Fibroblast of peridontal ligament (primary cell): ENCODE measurements at regions not wholly inside any gene's neighbourhood (a gene's known extent, or its start where the extent isn't known, plus 50 kb on each side); places are given as distances from the start of the nearest gene placed in this dataset.

Experiments used
- DNase-seq: peaks from one replicate; pipeline ENCODE4 v3.0.0-alpha.2; 2010; ENCODE audit errors: extremely low read depth

DNA sequence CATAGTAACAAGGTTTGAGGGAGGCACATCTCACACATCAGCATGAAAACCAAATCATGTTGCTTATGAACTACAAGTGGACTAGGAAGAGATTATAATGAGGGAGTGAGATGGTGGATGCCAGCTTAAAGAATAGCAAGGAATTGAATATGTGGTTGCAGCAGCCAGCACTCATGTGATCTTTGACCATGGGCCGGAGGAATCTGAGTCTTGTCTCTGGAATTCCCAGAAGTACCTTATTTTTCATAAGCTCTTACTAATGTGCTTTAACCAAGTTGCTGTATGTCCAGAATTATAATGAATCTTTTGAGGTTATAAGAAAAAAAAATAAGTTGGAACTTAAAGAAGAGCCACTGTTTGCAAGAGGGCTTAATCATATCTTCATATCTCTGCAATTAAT, 97.0 kb downstream of the DISP1 start:
- DNase-seq: peak; percentile 67

DNA sequence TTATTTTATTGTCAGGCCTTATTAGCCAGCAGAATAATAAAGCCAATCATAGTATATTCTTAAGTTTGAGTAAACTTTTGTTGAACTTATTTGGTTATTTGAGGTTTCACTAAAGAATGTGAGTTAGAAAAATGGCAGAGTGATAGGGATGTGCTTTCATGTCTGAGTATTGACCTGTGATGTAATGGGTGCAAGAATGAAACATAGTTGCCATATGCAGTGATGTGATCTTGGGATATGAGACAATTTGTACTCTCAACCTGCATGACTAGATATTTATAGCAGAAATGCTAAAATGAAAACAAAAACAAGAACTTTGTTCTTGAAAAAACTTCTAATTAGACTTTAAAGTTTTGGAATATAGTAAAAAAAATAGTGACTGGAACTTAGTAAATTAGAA, 97.9 kb downstream of the DISP1 start:
- peak; percentile 58 for DNase-seq

DNA sequence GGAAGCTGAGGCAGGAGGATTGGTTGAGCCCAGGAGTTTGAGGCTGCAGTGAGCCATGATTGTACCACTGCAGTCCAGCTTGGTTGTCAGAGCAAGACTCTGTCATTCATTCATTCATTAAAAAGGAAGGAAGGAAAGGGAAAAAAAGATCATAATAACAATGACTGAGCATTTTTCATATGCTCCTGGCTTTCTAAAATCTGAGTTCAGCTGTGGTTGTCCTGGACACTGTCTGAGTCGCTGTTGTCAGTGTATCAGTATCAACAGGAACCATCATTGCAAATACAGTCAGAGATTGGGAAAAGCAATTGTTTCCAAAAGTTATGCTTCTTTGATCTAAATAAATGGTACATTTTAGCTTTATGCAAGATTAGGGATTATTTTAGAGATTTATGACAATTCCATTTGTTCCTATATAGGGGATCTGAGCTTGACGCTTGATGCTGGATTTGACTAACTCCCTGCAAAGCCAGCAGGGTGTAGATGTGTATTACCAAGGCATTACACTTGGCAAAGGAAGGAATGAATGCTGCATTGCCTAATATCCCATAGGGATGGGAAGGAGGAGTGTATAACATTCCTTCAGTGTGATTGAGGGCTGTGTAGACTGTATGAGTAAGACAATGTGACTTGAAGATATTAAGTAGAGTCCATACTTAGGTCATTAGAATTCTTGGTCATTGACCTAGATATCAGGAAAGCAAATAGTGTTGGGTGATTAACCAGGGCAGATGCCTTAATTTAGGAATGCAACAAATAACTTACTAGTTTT, 100.2 kb downstream of the DISP1 start:
- peak; percentile 95 for DNase-seq

DNA sequence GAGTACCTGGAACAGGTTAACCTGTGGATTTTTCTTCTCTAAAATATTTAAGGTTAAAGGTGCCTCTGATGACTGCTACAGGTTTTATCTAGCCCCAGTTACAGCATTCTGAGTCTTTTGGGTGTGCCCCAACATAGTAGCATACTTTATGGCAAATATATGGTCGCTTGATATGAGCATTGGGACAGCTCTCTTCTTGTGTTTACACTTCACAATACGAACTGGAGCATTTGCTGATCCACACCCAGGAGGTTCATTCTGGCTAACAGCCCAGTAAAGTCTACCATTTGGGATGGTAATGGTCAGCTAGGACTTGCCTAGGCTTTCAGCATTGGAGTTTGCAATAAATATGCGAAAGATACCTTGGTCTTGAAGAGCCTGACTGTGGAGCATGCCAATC, 101.3 kb downstream of the DISP1 start:
- no peak for DNase-seq

DNA sequence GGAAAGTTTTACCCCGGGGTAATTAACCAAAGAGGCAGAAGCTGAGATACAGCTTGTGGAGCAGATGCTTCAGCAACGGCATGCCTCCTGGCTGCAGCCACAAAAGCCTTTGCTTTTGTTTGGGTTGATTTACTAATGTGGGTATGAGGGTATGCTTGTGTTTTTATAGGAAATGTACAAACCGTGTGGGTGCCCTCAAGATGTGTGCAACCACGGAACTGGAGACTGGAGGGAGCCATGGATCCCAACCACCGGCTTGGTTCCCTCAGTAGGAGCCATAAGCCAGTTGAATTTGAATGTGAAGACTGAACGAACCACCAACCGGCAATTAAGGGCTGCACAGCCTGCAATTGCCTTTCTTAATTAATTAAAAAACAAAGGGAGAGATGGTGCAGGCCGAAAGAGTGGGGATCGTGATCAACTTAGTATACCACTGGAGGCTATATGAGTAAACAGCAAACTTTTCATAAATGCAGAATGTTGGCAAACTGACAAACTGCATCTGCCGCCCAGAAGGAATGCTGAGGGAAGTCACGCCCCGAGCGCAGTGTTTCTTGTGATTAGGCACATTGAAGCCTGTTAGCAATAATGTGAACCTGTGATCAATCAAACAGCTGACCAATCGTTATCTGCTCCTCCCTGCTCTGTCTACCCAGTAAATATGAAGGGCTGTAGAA, 104.1 kb downstream of the DISP1 start:
- DNase-seq: no peak

DNA sequence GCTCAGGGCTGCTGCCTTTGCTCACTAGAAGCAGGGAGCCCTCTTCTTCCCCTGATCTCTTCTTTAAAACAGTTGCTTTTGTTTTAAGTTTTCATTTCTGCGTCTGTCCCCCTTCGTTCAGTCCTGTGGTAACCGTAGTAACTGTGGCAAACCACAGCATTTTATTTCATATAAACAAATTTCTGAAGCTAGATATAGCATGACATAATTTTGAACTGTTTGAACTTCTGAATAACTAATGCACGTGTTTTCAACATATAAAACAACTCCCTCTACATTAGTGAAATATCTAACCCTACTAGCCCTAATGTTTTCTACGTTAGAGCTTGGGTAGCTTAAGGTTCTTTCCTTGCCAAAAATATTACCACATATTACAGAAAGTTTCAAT, 104.6 kb downstream of the DISP1 start:
- DNase-seq: peak; percentile 88

DNA sequence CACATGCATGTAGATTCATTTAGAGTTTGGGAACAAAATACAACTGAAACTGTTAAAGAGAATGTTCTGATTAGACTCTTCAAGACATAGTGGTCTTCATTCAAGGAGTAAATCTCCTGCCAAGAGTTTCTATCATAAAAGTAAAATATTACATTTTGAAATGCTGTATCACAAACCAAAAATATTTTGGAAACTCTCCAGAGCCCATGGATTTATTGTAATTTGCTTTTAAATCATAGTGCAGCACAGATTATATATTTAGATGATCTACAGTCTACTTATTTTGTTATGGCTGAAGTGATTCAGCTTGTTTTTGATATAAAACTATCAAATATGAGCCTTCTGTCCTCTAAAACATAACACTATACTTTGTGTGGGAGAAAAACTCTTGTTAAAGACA, 105.3 kb downstream of the DISP1 start:
- peak; percentile 78 for DNase-seq

DNA sequence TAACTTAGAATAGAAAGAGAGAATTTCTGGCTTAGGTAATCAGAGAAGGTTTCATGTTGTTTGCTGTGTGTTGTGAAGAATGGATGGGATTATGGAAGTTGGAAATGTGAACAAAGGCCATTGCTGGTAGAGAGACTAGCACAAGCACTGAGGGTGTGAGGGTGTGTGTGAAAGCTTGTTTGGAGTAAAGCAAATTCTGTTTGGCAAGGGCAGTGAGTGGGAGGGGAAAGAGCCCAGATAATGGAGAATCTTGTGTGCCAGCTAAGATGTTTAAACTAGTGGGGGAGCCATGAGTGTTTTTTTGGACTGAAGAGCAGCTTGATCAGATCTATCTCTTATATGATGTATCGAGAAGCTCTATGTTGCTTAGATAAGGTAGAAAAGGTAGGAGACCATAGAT, 107.1 kb downstream of the DISP1 start:
- no peak for DNase-seq

DNA sequence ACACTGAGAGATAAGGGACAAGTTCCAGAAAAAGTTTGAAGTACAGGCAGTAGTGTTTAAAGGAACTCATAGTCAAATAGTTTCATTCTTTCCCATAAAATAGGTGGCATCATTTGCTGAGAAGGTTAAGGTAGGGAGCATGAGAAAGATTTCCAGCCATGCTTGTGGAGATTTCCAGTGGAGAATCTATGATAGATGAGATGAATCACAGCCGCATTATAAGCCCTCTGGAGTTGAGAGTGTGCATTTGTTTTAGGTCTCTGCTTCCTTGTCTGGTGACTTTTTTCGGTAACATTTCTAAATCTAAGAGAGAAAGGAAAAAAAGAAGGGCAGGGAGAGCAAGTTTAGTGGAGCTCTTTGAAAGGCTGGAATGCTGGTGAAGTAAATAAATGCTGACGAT, 108.7 kb downstream of the DISP1 start:
- no peak for DNase-seq

DNA sequence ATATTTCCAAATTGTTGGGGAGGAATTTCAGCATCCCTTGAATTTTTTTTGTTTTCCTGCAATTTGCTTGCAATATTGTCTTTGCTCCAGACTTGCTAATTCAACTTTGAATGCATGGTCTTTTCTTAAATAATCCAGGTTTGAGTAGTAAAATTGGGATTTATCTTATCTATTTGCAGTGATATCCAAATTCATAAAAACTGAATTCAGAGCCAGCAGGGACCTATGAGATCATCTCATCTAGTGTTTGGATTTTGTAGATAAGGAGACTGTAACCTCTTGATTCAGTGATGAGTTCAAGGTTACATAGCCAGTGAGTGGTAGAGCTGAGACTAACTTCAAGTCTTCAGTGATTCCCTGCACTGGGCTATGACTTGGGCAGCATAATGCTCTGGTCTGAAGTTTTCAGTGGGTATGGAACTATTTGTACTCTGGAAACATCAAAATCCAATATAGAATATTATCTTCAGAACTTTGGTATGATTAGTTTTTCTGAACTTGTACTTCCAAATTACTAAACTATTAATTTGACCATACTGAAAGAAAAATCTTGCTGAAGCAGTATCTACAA, 109.4 kb downstream of the DISP1 start:
- no peak for DNase-seq

DNA sequence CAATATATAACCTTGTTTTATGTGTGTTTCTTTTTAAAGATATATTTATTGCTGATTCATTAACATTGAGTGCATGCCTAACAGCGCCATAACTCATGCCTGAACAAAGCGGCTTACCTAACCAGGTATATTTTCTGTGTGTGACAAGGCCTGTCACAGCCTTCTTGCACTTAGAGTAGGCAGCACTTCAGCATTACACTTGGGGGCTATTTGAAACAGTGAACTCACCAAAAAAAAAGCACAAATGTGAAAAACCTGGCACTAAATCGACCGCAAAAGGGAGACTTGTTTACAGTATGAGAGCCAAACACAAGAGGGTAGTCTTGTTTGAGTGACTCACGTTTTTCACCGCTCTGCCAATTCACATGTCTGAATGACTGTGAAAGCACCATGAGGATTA, 111.7 kb downstream of the DISP1 start:
- peak; percentile 72 for DNase-seq

DNA sequence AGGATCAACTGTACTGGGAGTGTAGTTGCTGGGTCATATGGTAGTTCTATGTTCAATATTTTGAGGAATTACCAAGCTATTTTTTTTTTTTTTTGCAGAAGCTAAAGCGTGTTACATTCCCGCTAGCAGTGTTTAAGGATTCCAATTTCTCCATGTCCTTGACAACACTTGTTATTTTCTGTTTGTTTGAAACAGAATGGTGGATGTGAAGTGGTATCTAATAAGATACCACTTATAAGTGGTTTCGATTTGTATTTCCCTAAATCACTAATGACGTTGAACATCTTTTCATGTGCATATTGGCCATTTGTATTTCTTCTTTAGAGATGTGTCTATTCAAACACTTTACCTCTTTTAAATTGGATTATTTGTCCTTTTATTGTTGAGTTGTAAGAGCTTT, 112.2 kb downstream of the DISP1 start:
- DNase-seq: no peak

DNA sequence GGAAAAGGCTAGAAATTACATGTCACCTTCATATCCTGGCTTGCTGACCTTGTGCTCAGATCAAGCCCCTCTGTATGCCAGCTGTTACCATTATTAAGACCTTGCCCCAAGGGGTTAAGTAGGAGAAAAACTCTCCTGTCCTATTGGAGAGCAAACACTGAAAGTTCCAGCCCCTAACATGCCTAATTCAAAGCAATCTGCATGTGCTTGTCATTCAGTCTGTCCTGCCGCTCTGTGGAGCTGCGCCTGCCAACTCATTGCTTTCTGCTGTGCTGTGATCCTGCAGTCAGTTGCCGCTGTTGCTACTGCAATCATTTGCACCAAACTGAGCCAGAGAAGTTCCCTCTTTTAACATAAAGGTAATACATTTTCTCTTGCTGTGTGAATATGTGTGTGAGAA, 113.4 kb downstream of the DISP1 start:
- peak; percentile 65 for DNase-seq

DNA sequence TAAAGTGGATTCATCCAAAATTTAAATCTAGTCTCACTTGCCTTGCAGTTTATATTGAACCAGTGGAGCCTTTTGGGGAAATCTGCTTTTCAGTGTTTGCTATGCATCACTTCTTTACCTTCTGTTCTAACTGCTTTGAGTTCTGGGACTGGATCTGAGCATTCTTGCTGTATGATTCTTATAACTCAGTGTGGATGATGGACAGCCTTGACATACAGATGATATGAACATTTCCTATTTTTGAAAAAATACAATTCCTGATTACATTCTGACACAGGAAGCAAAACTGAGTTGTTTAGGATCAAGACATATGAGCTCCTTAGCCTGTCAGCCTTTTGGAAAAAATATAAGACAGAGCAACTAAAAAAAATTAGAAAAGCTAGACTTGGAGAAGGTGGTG, 115.2 kb downstream of the DISP1 start:
- no peak for DNase-seq

DNA sequence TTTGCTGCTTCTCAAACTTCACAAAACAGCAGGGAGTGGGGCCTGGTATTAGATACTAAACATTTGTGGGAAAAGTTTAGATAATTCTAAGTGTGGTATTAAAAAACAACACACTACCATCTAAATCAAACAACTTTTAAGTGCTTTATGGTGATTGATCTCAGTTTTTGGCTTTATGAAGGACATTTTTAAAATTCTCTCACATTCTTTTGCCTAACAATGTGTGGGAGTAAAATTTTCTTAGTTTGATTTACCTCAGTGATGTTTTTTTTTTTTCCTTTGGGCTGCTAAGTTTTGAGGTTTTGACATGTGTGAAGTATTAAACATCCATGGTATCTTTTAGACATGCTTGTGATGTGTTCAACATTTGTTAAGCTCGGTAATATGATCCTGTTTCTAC, 116.2 kb downstream of the DISP1 start:
- DNase-seq: peak; percentile 28

DNA sequence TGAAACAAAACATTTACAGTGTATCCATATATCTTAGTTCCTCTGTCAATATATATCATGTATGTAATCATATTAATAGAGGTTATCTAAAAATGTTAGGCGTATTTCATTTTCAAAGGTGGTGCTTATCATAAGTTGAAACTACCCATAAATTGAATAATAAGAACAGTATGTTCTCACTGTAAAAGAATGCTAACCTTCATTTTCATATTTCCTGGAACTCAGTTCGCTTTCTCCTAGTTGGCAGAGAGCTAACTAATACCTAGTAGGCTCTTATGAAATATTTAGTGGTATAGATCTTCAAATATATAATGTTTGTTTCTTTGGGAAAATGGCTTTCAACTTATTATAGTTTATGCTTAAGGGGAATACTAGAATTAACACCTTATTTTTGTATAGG, 118.4 kb downstream of the DISP1 start:
- no peak for DNase-seq

DNA sequence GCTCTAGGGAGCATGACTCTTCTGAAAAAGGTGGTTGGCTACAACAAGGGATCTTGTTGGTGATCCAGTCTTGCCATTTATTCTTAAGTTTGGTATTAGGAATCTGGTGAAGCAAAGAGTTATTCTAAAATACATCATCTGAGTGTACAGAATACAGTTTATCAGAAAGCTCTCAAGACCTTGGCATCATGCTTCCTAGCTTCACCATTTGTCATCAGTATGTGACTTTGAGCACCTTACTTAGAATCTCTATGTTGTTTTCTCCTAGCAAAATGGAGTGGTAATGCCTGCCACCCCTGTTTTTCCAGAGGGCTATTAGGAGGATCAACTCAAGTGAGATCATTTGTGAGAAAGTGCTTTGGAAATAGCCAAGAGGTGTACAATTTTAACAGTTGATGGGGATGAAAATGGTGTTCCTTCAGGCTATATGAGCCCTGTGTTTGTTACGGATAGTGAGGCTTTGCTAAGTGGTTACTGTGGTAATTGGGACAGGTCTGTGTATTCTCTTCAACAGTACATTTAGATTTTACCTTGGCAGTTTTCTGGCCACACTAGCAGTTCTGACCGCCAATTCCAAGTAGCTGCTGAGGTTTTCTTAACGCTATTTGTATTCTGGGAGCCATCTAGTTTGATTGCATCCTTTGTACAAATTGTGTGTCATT, 120.5 kb downstream of the DISP1 start:
- DNase-seq: no peak

DNA sequence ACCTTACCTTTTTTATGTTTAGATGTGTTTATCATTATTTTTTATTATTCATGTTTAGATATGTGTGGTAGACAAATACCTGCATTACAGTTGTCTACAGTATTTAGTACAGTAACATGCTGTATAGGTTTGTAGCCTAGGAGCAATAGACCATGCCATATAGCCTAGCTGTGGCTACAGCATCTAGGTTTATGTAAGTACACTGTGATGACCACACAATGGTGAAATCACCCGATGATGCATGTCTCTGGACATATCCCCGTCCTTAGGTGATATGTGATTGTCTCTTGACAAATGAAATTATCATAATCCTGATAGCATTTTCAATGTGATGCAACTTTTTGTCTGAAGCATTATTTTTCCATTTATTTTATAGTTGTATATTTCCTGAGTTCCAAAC, 121.2 kb downstream of the DISP1 start:
- no peak for DNase-seq

DNA sequence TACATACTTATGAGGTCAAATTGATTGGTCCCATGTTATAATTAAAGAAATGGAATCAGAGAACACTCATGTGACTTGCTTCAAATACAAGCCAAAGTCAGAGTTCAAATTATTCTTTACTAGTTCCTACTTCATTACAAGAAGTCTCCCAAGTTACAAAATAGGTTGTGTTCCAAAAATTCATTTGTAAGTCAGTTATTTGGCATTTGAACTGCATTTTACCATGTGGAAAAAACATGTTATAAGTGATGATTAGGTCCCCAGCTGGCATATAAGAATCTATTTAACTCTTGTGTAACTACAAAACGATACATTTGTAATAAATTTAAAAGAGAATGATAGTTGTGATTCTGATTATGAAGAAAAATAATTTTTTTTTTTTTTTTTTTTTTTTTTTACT, 124.1 kb downstream of the DISP1 start:
- DNase-seq: peak; percentile 46

DNA sequence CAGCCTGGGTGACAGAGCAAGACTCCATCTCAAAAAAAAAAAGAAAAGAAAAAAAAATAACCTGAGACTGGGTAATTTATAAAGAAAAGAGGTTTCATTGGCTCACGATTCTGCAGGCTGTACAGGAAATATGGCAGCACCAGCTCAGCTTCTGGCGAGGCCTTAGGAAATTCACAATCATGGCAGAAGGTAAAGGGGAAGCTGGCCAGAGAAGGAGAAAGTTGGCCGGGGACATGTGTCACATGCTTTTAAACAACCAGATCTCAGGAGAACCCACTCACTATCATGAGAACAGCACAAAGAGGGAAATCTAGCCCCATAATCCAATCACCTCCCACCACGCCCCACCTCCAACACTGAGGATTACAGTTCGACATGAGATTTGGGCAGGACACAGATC, 125.3 kb downstream of the DISP1 start:
- no peak for DNase-seq

DNA sequence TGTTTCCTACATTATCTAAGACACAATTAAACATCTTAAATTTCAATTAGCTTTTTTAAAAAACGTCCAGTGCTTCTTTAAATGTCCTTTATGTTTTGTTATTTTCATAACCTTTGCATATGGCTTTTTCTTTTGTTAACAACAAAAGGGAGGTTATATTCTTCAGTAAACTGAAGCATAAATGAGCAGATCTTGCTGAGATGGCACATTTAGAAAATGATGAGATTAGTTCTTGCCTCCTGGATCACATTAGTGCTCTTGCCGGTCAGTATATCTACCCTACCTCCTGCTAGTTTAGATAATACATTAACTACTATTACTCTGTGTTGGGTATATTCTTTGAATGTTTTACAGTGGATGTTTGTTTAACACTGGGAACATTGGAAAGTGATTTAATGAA, 126.1 kb downstream of the DISP1 start:
- no peak for DNase-seq

DNA sequence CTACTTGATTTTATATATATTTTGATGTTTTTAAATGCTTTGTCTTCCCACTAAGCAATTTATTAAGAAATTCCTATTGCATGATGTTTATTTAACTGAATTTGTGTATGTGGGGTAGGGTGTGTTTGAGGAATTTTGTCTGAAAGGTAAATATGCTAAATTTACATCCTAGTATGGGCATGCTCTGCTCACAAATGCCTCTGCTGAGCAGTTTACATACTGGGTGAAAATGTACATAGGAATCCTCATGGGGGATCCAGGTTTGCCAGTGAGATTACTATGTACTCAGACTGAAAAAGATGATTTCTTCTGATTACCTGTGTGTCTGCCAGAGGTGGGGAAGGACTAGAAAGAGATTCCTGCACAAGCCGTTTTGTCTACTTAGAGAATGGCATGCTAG, 126.6 kb downstream of the DISP1 start:
- DNase-seq: no peak

DNA sequence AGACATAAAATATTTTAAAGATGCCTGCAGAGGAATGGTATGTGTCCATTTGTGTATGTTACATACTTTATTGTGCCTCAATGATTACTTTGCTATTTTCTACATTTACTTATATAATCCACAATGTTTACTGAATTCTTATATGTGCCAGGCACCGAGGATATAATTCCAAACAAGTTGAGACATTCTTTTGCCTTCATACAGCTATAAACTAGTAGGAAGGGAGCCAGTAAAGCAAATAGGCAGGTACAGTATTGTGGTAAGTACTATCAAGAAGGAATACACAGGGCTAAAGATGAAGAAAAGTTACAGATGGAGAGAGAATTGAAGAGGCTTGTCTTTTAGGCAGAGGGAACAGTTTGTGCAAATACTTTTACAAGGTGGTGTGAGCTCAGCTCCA, 131.6 kb downstream of the DISP1 start:
- no peak for DNase-seq
